Activated naive CD4-positive, alpha-beta T cell (primary cell): ENCODE measurements at regions not wholly inside any gene's neighbourhood (a gene's known extent, or its start where the extent isn't known, plus 50 kb on each side); places are given as distances from the start of the nearest gene placed in this dataset.
"Not testable (repeated sequence)": the region's sequence is repeated elsewhere in the genome, so short reads cannot be mapped to it uniquely, and the experiment has no call there.

Experiments
- DNase-seq, 4 experiments: peaks; one replicate each; lab custom pipeline; 2025; lab: John Stamatoyannopoulos, UW

GRCh38 chr14:34063042-34063441 lies 112.2 kb upstream of the EGLN3 start:
- no peak for DNase-seq

GRCh38 chr14:34062353-34062973 lies 111.6 kb upstream of the EGLN3 start:
- DNase-seq: no peak

DNA sequence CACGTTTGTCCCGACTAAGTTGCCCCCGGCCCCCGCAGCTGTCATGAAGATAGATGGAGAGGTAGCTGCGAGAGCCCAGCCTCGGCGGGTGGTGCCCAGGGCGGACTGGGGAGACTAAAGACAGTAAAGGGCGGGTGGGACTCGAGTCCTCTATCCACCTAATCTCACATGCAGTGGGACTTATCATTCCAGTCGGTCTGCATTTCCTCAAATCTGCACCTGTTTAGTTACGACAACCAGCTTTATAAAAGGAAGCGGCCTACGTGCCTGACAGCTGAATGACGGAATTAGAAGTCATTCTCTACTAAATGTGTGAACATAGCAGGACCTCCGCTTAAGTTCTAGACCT lies 109.8 kb upstream of the EGLN3 start:
- DNase-seq: no peak

DNA sequence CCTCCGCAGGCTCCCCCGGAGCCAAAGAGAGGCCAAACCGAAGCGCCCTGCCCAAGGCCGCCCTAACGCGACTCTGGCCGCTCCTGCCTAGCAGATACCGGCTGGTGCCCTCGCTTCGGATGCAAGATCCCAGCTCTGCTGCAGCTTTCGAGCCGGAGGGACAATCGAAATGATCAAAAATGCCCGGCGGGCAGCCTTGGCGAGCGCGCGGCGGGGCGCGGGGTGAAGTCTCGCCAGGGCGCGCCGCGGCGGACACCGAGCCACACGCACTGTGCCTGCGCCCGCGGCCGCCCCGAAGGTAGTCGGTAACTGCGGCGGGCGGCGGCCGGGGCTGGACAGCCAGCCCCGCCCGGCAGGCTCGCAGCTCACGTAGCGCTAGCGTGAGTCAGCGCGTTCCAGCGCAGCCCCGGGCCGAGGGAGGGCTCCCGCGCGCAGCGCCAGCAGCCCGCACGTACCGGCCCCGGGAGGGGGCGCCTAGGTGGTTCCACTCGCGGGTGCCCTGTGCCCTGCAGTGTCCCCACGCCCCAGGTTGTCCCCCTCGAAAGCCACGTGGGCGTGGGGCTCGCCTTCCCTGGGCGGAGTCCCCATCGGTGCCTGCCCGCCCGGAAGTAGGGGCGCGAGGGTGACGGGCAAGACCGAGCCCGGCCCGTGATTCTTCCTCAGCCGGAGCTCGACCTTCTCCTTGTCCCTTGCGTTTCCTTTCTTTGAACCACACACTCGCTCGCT lies 109.2 kb upstream of the EGLN3 start:
- peak in 1 of 4 experiments; percentile 6 for DNase-seq

GRCh38 chr14:34059037-34059924 lies 108.4 kb upstream of the EGLN3 start:
- DNase-seq: no peak

- DNase-seq: no peak
Measured at GRCh38 chr14:34058510-34058909, 107.6 kb upstream of the EGLN3 start.

DNA sequence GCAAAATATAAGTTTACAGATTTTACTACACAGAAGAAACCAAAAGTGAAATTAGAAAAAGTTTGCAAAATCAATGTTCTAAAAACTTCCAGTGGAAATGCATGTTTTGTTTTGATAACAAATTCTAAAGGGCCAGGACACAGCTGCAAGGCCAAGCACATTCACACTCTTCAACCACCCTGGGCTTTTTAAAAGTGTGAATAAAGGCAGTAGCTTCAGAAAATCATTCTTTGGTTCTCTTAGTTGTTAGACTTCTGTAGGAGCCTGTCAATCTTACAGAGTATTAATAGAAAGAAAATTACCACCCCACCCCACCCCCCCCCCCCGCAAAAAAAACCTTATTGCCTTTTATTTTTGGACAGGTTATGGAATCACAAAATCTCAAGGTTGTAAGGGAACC lies 105.2 kb upstream of the EGLN3 start:
- no peak for DNase-seq

DNA sequence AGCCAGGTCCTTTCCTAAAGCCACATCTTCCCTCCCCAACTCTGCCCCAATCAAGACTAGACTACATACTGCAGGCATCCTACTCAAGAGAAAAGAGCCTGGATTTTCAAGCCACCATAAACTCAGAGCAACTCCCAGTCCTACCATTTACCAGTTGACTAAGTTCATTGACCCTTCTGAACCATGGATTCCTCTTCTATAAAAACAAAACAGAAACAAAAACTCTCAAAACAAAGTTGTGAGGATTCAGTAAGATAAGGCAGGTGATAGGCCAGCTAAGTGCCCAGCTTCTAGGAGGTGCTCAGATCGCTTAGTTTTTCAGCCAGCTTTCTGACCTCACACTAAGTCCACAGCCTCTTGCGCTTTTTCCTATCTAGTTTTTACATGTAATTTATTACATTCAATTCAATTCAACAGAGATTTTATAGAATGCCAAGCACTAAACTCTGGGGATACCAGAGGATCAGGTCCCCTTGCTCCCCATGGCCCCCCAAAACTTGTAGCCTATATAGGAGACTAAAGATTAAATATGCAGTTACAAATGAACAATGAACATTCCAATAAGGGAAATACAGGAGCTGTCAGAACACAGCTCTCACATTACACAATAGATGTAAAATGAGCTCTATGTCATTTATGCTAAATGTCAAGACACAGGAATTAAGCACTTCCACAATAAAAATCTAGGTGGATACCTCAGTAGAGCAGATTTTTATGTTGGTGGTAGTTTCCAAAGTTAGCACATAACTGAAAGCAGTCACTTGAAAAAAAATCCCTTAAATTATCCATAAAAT lies 104.5 kb upstream of the EGLN3 start:
- DNase-seq: no peak

- DNase-seq: no peak
Measured at GRCh38 chr14:34053666-34054065, 102.8 kb upstream of the EGLN3 start.

DNA sequence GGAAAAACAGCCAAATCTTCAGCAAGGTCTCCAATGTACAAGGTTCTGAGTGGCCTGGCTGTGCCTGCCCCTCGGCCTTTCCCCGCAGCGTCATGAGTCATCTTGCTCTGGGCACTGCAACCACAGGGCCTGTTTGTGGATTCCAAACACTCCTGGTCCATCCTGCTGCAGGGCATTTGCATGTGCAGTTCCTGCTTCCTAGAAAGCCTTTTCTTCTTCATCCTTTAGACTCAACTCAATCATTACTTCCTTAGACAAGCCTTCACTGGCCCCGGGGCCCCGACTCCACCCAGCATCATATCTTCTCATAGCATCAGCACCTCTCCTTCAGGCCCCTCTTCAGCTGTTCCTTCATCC lies 101.8 kb upstream of the EGLN3 start:
- no peak for DNase-seq

- DNase-seq: no peak
Measured at GRCh38 chr14:34051966-34052657, 101.2 kb upstream of the EGLN3 start.

GRCh38 chr14:34050606-34051005 lies 99.7 kb upstream of the EGLN3 start:
- DNase-seq: no peak

- DNase-seq: no peak
Measured at GRCh38 chr14:34049790-34050189, 98.9 kb upstream of the EGLN3 start.

GRCh38 chr14:34049187-34049586 lies 98.3 kb upstream of the EGLN3 start:
- DNase-seq: not testable (repeated sequence)

DNA sequence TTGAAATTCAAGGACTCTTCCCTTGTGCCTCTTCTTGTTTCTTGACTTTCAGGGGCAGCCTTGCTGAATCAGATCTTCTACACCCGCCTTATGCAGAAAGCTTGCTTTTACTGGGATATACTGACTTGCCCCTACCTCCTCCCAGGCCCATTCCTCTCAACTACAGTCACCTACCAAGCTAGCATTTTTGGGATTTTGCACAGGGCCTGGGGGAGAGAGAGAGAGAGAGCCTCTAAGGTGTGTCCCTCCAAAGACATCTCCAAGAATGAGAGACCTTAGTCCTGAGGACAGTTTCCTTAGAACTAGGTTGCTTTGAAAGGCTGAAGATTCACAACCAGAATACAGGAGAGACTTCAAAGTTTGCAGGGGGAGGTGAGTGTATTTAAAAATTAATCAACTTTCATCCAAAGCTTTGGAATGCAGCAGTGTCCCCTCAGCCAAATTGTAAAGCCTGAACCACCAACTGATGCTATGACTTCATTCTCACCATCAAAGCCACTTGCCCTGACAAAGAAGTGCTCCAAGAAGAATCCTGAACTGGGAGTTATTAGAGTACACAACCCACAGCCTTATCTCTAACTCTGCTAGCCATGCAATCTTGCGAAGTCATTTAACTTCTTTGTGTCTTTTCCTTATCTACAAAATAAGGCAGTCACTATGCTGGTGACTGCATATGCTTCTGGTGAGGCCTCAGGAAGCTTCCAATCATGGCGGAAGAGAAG lies 96.1 kb upstream of the EGLN3 start:
- no peak for DNase-seq

DNA sequence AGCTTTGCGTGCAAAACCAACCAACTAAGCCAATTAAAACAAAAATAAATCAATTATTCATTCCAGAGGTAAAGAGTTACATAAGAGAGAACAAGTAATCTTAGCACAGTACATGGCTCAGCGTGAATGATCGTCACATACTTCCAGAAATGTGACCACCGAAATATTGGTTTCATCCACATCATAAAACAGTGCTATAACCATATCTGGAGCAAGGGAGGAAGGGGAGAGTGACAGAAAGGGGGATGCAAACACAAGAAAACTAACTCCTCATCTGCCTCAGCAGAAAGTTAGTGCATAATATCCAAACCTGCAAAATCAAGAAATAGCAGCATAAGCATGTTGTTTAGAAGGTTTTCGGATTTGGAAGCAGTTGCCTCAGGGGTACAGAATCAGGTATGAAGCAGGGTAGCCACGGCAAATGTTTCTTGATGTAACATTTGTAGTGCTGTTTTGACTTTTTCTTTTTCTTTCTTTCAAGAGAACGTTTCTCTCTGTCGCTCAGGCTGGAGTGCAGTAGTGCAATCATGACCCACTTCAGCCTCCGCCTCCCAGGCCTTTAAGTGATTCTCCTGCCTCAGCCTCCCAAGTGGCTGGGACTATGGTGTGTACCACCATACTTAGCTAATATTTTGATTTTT lies 93.9 kb upstream of the EGLN3 start:
- DNase-seq: no peak

GRCh38 chr14:34044373-34044637 lies 93.4 kb upstream of the EGLN3 start:
- DNase-seq: no peak

DNA sequence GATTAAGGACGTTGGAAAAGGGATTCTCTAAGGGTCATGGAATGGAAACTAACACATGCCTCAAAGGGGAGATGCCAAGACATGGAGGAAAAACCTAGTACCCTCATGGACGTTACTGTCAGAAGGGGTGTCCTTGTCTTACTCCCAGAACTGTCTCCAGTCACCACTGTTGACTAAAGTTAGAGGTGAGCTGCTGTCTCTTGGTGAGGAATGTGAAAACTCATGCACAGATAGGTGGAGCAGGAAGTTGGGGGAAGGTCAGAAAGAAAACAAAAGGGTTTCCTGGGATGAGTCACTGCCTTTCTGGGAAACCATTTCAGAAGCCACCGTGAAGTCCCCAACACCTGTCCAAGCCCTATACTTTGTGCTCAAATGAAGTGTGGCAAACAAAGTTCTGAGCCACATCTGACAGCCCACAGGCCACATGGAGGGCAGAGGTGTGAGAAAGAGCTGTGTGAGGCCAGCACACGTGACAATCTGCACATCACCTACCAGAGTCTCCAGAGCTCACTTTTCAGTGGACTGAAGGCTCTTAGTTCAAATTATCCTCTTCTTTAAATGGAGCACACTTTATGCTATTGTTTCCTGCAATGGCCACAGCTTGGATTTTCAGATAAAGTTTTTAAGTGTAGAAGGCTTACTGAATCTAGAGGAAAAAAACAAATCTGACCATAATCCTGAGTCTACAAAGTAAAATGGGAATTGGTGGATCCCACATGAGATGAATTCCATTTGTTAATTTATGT lies 92.9 kb upstream of the EGLN3 start:
- DNase-seq: peak in 2 of 4 experiments; percentile 4

DNA sequence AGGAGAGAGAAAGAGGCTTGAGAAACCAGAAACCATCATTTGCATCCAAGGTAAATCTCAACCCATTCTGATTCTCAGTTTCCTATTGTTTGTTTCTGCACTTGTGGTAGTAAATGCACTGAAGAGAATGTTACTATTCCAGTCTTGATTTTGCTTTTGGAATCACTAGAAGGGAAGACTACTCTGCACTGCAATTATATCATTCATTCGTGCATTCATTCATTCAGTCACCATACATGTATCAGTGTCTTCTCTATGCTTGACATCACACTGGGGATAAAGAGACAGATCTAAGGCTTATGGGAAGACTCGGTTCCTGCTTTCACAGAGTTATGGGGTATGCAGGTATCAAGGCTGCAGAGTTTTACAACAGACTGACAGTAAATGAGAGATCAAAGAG lies 90.3 kb upstream of the EGLN3 start:
- no peak for DNase-seq

DNA sequence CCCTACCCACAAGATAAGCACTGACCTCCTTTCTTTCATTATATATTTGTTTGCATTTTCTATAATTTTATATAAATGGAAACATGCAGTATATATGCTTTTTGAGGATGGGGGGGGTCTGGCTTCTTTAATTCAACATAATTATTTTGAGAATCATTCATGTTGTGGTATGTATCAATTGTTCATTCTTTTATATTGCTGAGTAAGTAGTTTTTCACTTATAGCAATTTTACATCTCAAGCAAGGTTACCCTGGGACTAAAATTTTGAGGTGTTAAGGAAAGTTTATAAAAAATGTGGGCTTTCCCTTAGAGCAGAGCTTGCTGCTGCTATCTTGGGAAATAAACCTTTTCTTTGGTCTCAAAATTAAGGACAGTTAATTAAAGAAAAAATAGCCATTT lies 89.9 kb upstream of the EGLN3 start:
- no peak for DNase-seq
